CD4-positive, alpha-beta T cell treated with Interleukin-2 at 100 ng/mL for 4 hours (primary cell): ENCODE measurements at regions not wholly inside any gene's neighbourhood (a gene's known extent, or its start where the extent isn't known, plus 50 kb on each side); places are given as distances from the start of the nearest gene placed in this dataset.

Experiments
- DNase-seq: peaks from one replicate; pipeline ENCODE4 v3.0.0-alpha.2; 2020; ENCODE audit warnings: low spot score

DNA sequence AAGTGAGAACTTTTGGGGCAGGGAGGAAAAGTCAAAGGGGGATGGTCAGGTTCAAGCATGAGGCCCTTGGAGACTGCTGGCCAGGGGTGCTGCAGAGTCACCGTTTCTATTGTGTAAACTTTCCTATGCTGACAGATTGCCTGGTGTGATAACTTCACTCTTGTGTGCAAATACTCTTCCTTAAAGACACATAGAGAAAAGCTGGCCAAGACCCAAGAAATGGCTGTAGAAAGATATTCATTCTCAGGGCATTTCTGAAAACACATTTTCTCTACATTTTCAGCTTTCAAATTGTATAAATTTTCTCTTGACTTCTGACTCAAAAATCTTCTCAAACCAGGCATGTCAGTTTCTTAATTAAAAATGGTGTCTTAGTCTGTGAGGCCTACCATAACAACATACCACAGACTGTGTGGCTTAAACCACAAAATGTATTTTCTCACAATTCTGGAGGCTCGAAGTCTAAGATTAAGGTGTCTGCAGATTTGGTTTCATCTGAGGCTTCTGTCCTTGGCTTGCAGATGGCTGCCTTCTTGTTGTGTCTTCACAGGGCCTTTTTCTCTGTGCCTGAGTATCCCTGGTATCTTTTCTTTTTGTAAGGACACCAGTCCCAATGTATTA, 304.5 kb downstream of the KCNRG start:
- DNase-seq = peak; percentile 37

- no peak for DNase-seq
These were observed 305.1 kb downstream of the KCNRG start for GRCh38 chr13:50320271-50320862.

DNA sequence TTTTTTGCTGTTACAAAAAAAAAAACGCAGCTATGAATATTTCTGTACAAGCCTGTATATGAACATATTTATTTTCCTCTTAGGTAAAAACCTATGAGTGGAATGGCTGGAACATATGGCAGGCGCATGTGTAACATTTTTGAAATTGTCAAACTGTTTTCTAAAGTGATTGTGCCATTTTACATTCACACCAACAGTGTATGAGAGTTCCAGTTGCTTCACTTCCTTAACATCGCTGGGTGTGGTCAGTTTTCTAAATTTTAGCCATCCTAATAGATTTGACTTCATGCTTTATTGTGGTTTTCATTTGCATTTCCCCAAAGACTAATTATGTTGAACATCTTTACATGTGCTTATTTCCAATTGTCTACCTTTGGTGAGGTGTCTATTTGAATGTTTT, 306.8 kb downstream of the KCNRG start:
- DNase-seq = no peak

GRCh38 chr13:50323440-50324065, 308.3 kb downstream of the KCNRG start:
- DNase-seq = no peak

GRCh38 chr13:50326271-50326670, 311.0 kb downstream of the KCNRG start:
- no peak for DNase-seq

- no peak for DNase-seq
These were observed 311.6 kb downstream of the KCNRG start for GRCh38 chr13:50326811-50327210.

GRCh38 chr13:50334115-50334778, 319.0 kb downstream of the KCNRG start:
- DNase-seq = no peak

GRCh38 chr13:50334944-50335343, 319.7 kb downstream of the KCNRG start:
- no peak for DNase-seq

DNA sequence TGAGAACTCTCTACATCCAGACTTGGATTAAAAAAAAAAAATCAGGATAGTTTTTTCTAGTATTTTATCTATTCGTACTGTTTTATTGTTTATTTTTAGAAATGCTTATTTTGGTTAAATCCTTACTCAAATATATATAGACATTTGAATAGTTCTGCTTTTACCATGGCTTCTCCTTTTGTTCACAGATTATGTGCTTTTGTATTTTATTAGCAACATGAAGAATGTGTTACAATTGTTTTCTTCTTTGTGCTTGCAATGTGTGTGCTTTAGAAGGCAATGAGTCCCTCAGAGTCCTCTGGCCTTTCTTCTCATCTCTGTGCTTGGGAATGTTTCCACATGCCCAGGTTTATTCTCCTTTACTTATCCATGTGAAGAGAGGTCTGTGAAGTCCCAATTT, 324.0 kb downstream of the KCNRG start:
- no peak for DNase-seq

DNA sequence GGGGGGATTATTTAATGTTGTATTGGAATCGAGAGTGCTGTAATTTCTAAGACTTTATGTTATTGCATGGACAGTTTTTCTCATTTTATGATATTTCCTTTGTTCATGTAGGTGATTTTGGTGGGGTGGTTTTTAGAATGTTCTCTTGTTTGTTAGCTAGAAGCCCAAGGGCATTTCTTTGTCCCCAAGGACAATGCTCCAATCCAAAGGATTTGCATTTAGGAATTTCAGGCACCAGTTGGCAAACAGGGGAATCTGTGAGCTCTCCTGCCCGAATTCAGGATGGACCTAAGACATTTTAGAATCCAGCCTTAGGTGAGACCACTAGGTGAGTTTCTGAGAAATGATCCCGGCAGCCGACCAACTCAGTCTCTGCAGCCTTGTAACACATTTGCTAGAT, 324.9 kb downstream of the KCNRG start:
- no peak for DNase-seq

GRCh38 chr13:50340551-50341287, 325.5 kb downstream of the KCNRG start:
- DNase-seq = no peak

GRCh38 chr13:50341526-50341925, 326.3 kb downstream of the KCNRG start:
- DNase-seq = no peak

DNA sequence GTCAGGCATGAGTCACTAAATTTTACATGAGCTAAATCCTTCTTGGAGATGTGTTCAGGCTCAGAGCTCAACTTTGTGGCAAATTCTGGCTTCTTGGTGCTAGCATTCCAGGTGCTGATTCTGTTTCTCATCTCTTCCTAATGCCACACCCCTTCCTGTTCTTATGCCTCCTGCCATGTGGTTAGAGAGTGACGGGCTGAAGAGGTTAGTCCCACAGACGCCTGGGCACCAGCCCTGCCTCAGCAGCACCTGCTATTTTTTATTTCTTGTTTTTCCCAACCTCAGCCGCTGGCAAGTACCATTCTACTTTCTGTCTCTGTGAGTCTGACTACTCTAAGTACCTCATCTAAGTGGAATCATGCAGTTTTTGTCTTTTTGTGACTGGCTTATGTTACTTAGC, 329.5 kb downstream of the KCNRG start:
- no peak for DNase-seq

DNA sequence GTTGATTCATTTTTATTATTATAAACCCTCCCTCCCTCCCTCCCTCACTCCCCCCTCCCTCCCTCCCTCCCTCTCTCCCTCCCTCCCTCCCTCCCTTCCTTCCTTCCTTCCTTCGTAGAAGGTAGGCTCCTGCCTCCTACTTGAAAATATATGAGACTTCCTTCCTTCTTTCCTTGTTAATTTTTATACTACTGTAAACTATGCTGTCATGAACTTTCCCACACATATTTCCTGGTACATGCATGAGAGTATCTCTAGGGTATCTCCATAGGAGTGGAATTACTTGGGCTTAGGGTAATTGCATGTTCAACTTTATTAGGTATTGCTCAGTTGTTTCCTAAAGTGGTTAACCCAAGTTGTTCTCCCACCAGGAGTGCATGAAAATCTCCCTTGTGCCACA, 330.6 kb downstream of the KCNRG start:
- DNase-seq = no peak

- no peak for DNase-seq
These were observed 333.1 kb downstream of the KCNRG start for GRCh38 chr13:50348371-50348770.

GRCh38 chr13:50352720-50353480, 337.7 kb downstream of the KCNRG start:
- no peak for DNase-seq

DNA sequence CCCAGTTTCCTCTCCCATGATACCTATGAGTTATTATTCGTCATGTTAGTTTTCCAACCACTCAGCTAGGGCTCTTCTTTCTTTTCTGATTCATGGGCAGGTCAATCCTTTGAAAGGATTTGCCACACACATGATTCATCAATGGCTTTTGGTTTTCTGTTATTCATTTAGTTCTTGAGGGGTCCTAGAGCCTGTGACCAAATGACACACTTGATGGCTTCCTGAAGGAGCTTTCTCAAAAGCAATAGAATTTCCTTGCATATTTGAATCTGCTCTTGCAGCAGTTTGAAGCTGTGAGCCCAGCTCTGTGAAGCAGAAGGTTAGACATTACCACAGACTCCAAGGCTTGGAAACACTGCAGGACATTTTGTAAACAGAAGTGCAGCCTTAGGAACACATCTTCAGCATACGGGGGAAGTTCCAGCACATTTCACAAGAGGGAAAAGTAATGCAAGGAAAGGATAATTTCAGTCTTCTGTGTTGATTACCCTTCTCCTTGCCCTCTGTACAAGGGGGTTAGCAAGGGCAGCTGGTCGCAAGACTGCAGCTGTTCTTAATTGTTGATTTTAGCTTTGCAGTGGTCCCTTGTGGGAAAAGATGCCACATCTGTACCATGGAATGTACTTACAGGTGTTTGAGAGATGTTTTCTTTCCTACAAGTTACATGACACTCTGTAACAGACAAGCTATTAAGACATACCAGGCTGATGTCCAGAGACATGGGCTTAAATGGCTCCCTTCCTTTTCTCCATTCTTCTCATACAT, 338.6 kb downstream of the KCNRG start:
- DNase-seq = no peak

GRCh38 chr13:50355797-50356196, 340.6 kb downstream of the KCNRG start:
- DNase-seq = no peak

DNA sequence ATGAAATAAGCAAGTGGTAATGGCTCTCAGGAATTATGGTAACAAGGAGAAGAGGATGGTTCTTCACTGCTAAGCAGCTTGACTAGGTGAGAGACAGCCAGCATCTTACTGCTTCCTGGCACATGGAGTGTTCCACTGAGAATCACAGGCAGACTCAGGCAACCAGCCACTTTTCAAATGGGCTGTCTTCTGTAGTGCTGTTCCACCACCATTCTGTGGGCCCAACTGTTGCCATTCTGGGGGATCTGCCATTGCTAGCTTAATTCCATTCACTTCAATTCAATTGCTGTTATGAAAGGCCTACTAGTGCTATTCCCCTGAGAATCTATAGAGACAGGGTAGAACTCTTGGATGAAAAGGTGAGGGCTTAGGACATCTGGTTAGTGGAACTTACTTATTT, 341.9 kb downstream of the KCNRG start:
- DNase-seq = no peak

DNA sequence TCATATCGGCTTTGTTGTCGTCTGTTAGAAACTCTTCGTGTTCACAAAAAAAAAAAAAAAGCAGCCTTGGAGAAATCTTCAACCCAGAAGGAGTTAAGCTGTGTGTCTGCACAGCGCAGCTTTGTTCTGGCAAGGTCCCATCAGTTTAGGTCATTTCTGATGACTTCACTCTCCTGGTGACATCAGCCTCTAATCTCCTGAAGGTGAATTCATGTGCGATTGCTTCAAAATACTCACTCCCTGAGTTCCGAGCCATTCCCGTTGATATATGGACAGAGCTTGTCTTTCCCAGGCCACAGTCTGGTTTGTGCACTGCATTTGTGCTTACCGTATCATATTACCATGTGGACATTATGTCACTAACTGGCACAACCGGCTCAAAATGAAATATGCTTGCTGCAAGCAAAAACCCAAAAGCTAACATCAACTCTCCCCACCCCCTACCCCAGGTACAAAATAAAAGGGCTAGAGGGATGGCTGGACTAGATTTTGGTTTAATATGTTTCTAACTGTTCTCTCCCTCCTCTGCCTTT, 342.4 kb downstream of the KCNRG start:
- DNase-seq = no peak
